CD4-positive, alpha-beta T cell (primary cell): ENCODE measurements at regions not wholly inside any gene's neighbourhood (a gene's known extent, or its start where the extent isn't known, plus 50 kb on each side); places are given as distances from the start of the nearest gene placed in this dataset.

ENCODE experiments used
- ATAC-seq: fragments of 200-7000 bp; cut with Tn5 transposase; one replicate; pipeline ENCODE4 v1.10.0; 2022; ENCODE audit warnings: mild to moderate bottlenecking; ENCODE audit not compliant: poor library complexity
- CTCF ChIA-PET: fragments of 350-600 bp; sonication (Branson Sonifier 250); formaldehyde crosslinking; loops from one replicate; lab custom pipeline; 2021; ENCODE audit warnings: antibody characterized with exemption, inconsistent platforms; lab: Charles Lee
- POLR2A ChIA-PET: fragments of 350-600 bp; sonication (Branson Sonifier 250); formaldehyde crosslinking; loops from one replicate; lab custom pipeline; 2021; ENCODE audit warnings: antibody characterized with exemption, inconsistent platforms; lab: Charles Lee
- DNase-seq, 14 experiments: peaks; one replicate each; pipeline ENCODE4 v3.0.0-alpha.2; 2013 to 2020; ENCODE audit warnings: mixed read lengths in 2 of 14
- H3K27ac ChIP-seq, 2 donors: one replicate each; pipeline versions ENCODE4 v1.5.1 to v1.7.0; 2013; ENCODE audit warnings: low read length in 2 of 2, low read depth in 1 of 2, mild to moderate bottlenecking in 1 of 2
- H3K27me3 ChIP-seq, 2 experiments: 1 replicate in 1 of 2; 2 replicates in 1 of 2; pipeline versions ENCODE4 v1.6.1 to v1.7.0; 2013; ENCODE audit warnings: low read length in 2 of 2, control low read depth in 1 of 2, mild to moderate bottlenecking in 1 of 2, moderate library complexity in 1 of 2; ENCODE audit not compliant: insufficient read depth in 2 of 2, control insufficient read depth in 1 of 2
- H3K36me3 ChIP-seq: one replicate; pipeline ENCODE4 v1.6.1; 2013; ENCODE audit warnings: low read length, control low read depth; ENCODE audit not compliant: insufficient read depth
- H3K4me1 ChIP-seq: one replicate; pipeline ENCODE4 v1.6.1; 2013; ENCODE audit warnings: low read length, control low read depth; ENCODE audit not compliant: insufficient read depth
- H3K4me3 ChIP-seq: one replicate; pipeline ENCODE4 v1.5.1; 2013; ENCODE audit warnings: mild to moderate bottlenecking, low read length, moderate library complexity
- H3K9me3 ChIP-seq, 2 experiments: 1 replicate in 1 of 2; 2 replicates in 1 of 2; pipeline versions ENCODE4 v1.6.1 to v1.7.0; 2013; ENCODE audit warnings: low read length in 2 of 2, mild to moderate bottlenecking in 2 of 2, control low read depth in 1 of 2, moderate library complexity in 1 of 2; ENCODE audit not compliant: control insufficient read depth in 1 of 2, insufficient read depth in 1 of 2
- H3K27ac Mint-ChIP-seq: one replicate; pipeline ENCODE4 v1.8.0; 2020; ENCODE audit warnings: mixed read lengths
- H3K27me3 Mint-ChIP-seq: one replicate; pipeline ENCODE4 v1.8.0; 2021; ENCODE audit warnings: mixed read lengths
- H3K36me3 Mint-ChIP-seq: one replicate; pipeline ENCODE4 v1.8.0; 2021; ENCODE audit warnings: low read depth, mixed read lengths
- H3K4me1 Mint-ChIP-seq: one replicate; pipeline ENCODE4 v1.8.0; 2021; ENCODE audit warnings: low read depth, mixed read lengths
- H3K4me3 Mint-ChIP-seq: one replicate; pipeline ENCODE4 v1.8.0; 2020; ENCODE audit warnings: mild to moderate bottlenecking, mixed read lengths
- H3K9me3 Mint-ChIP-seq: one replicate; pipeline ENCODE4 v1.8.0; 2020; ENCODE audit warnings: mixed read lengths
- intact Hi-C, 2 experiments: fragments of 100-400 bp; cut with DNase I in 1 of 2; cut with micrococcal nuclease in 1 of 2; formaldehyde crosslinking; loops; one replicate each; pipeline versions ENCODE4 v1.15.1 to v1.9.0; 2023 to 2025; cut with DNase I, micrococcal nuclease
- TF ChIP-seq, protein P1 (sequence below): fragments of 200-600 bp; IDR thresholded peaks from one replicate; pipeline ENCODE4 v1.8.0; 2022; ENCODE audit warnings: antibody characterized with exemption, mild to moderate bottlenecking

DNA sequence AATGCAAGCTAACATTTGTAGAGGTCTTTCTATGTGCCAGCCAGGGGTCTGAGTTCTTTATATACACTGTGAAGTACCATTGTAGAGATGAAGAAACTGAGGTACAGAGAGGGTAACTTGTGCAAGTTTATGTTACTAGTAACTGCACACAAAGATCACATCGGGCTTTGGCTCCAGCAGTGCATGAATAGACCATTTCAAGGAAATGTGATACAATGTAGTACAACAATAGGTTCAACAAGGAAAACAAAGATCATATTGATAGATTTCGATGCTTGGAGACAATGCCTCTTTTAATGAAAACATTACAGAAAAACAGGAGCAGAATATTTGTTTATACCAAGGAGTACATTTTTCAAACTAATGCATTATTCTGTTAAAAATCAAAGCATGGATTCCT is 115.3 kb downstream of the POLR2M start:
- H3K4me3 Mint-ChIP-seq, result no peak overlapping the region
- Histone ChIP-seq H3K9me3 (no peaks in the 10 kb centered on the region), H3K4me3 (no peak overlapping the region), H3K36me3 (no peaks in the 10 kb centered on the region), H3K27ac (no peak overlapping the region), H3K4me1 (no peaks in the 10 kb centered on the region), H3K27me3 (peaks cover 0 to 5% of the 10 kb centered on the region in 2 experiments)
- no peaks in the 10 kb centered on the region for H3K36me3 Mint-ChIP-seq
- TF ChIP-seq, protein P1, sequence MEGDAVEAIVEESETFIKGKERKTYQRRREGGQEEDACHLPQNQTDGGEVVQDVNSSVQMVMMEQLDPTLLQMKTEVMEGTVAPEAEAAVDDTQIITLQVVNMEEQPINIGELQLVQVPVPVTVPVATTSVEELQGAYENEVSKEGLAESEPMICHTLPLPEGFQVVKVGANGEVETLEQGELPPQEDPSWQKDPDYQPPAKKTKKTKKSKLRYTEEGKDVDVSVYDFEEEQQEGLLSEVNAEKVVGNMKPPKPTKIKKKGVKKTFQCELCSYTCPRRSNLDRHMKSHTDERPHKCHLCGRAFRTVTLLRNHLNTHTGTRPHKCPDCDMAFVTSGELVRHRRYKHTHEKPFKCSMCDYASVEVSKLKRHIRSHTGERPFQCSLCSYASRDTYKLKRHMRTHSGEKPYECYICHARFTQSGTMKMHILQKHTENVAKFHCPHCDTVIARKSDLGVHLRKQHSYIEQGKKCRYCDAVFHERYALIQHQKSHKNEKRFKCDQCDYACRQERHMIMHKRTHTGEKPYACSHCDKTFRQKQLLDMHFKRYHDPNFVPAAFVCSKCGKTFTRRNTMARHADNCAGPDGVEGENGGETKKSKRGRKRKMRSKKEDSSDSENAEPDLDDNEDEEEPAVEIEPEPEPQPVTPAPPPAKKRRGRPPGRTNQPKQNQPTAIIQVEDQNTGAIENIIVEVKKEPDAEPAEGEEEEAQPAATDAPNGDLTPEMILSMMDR, result no peak
- H3K9me3 Mint-ChIP-seq, result no peaks in the 10 kb centered on the region
- POLR2A ChIA-PET, result no interaction called here
- H3K27ac Mint-ChIP-seq, result no peak overlapping the region
- ATAC-seq (no peak), DNase-seq (no peak)
- no peaks in the 10 kb centered on the region for H3K4me1 Mint-ChIP-seq
- H3K27me3 Mint-ChIP-seq, result peaks cover 15% of the 10 kb centered on the region
- CTCF ChIA-PET, result no interaction called here
- intact Hi-C loops, result no loop called here

DNA sequence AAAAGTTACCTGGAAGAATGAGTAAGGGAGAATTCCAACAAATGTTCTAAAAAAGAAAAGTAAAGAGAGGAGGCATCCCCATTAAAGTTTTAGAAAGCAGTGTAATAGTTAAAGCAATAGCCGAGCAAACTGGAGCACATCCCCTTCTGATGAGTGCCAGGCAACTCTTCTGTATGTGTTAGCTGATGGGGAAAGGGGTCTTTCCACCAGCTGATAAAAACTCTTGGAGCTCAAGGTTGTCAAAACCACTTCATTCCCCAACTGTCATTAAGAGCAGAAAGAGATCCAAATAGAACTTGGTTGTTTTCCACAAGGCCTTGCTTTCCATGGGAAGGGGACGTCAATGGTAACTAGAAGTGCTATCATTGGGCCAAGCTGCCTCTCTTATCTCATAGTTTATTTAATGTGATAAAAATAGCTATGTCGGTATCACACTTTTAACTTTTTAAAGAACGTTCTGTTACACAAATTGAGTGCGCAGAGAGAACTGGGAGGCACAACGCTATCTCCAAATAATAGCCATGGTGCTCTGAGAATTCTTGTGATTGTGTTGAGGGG is 116.9 kb downstream of the POLR2M start:
- ChIA-PET CTCF (interaction anchor here (0.7 kb wide), 1 partner anchor 37 kb away, joined by 3 read pairs; no protein-coding TSS in a partner anchor), POLR2A (no interaction called here)
- Histone ChIP-seq H3K4me3 (no peak overlapping the region), H3K36me3 (no peaks in the 10 kb centered on the region), H3K27ac (no peak overlapping the region), H3K27me3 (peaks cover 0 to 5% of the 10 kb centered on the region in 2 experiments), H3K4me1 (no peaks in the 10 kb centered on the region), H3K9me3 (no peaks in the 10 kb centered on the region)
- Mint-ChIP-seq H3K4me1 (no peaks in the 10 kb centered on the region), H3K9me3 (no peaks in the 10 kb centered on the region), H3K27ac (no peak overlapping the region), H3K27me3 (peaks cover 11% of the 10 kb centered on the region), H3K36me3 (no peaks in the 10 kb centered on the region), H3K4me3 (no peak overlapping the region)
- intact Hi-C loops, result no loop called here
- TF ChIP-seq, protein P1, result no peak
- no peak for DNase-seq
- ATAC-seq, result no peak

DNA sequence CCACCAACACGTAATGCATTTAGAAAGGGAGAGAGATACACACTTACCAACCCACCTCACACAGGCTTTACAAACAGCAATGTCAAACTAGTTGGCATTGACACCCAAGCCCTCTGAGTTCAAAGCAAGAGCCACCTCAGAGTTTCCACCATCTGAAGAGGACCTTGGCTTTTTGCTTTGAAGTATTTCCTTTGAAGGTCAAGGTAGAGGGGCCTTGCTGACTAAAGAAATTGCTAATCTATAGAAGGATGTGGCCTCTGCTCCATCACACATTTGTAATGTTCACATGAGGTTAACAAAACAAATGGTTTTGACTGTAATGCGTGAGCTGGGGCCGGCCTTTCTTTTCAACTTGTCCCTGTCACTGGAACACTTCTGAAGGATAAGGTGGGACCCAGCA is 117.7 kb downstream of the POLR2M start:
- Mint-ChIP-seq H3K9me3 (no peaks in the 10 kb centered on the region), H3K4me1 (no peaks in the 10 kb centered on the region), H3K4me3 (no peak overlapping the region), H3K27ac (no peak overlapping the region), H3K36me3 (no peaks in the 10 kb centered on the region), H3K27me3 (peaks cover 18% of the 10 kb centered on the region)
- H3K27me3 ChIP-seq, result peaks cover 0 to 5% of the 10 kb centered on the region in 2 experiments
- TF ChIP-seq, protein P1, result no peak
- intact Hi-C loops, result no loop called here
- ChIA-PET POLR2A (no interaction called here), CTCF (no interaction called here)
- ATAC-seq, result no peak
- no peaks in the 10 kb centered on the region for H3K36me3 ChIP-seq
- no peak for DNase-seq
- H3K9me3 ChIP-seq, result no peaks in the 10 kb centered on the region
- no peak overlapping the region for H3K4me3 ChIP-seq
- no peaks in the 10 kb centered on the region for H3K4me1 ChIP-seq
- H3K27ac ChIP-seq, result no peak overlapping the region
